SK-N-SH (cell line): ENCODE measurements at regions not wholly inside any gene's neighbourhood (a gene's known extent, or its start where the extent isn't known, plus 50 kb on each side); places are given as distances from the start of the nearest gene placed in this dataset.

Experiments
- EP300 ChIP-seq, 2 experiments: IDR thresholded peaks; 2 replicates each; pipeline versions ENCODE4 v1.4.0 to v1.6.1; 2012; ENCODE audit warnings: borderline replicate concordance in 1 of 2, low read depth in 1 of 2, low read length in 1 of 2
- GATA2 ChIP-seq: sonication (generic); formaldehyde crosslinking; IDR thresholded peaks from 2 replicates; pipeline ENCODE4 v1.5.0; 2020; ENCODE audit warnings: mild to moderate bottlenecking, missing genetic modification reagents
- MEF2A ChIP-seq: IDR thresholded peaks from 2 replicates; pipeline ENCODE4 v1.4.0; 2012; ENCODE audit warnings: low read depth, borderline replicate concordance
- POLR2AphosphoS5 ChIP-seq: IDR thresholded peaks from 2 replicates; pipeline ENCODE4 v1.6.1; 2012; ENCODE audit warnings: low read depth, low read length
- TEAD4 ChIP-seq: IDR thresholded peaks from 2 replicates; pipeline ENCODE4 v1.4.0; 2012; ENCODE audit warnings: mild to moderate bottlenecking, borderline replicate concordance; ENCODE audit not compliant: insufficient read depth
- TF ChIP-seq, protein P1 (sequence below): fragments of 200-600 bp; sonication (generic); IDR thresholded peaks from 2 replicates; pipeline ENCODE4 v1.6.1; 2017; ENCODE audit warnings: antibody characterized with exemption, mild to moderate bottlenecking, moderate library complexity

DNA sequence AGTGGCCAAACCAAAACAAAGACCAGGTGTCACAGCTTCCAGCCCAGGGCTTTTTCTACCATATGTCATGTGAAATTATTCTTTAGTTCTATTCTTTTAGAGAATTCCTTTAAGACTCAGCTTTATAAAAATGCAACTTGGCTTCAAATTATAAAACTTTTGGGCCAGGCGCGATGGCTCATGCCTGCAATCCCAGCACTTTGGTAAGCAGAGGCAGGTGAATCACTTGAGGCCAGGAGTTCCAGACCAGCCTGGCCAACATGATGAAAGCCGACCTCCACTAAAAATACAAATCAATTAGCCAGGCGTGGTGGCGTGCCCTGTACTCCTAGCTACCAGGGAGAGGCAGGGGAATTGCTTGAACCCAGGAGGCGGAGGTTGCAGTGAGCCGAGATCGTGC, 210.3 kb upstream of the ARG1 start:
- no peak for TF ChIP-seq EP300 (IDR thresholded peaks at IDR 0.05; ENCODE audit: borderline replicate concordance in 1 of 2, low read depth in 1 of 2, low read length in 1 of 2)
- TF ChIP-seq TEAD4: no peak
- TF ChIP-seq, protein P1, sequence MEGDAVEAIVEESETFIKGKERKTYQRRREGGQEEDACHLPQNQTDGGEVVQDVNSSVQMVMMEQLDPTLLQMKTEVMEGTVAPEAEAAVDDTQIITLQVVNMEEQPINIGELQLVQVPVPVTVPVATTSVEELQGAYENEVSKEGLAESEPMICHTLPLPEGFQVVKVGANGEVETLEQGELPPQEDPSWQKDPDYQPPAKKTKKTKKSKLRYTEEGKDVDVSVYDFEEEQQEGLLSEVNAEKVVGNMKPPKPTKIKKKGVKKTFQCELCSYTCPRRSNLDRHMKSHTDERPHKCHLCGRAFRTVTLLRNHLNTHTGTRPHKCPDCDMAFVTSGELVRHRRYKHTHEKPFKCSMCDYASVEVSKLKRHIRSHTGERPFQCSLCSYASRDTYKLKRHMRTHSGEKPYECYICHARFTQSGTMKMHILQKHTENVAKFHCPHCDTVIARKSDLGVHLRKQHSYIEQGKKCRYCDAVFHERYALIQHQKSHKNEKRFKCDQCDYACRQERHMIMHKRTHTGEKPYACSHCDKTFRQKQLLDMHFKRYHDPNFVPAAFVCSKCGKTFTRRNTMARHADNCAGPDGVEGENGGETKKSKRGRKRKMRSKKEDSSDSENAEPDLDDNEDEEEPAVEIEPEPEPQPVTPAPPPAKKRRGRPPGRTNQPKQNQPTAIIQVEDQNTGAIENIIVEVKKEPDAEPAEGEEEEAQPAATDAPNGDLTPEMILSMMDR: no peak
- no peak for TF ChIP-seq MEF2A
- no peak for TF ChIP-seq GATA2
- no peak for TF ChIP-seq POLR2AphosphoS5
